Esophagus squamous epithelium (tissue), 4 donors: ENCODE measurements at regions not wholly inside any gene's neighbourhood (a gene's known extent, or its start where the extent isn't known, plus 50 kb on each side); places are given as distances from the start of the nearest gene placed in this dataset.

ENCODE experiments used
- POLR2A ChIP-seq, 4 donors: fragments of 450-650 bp; IDR thresholded peaks; one replicate each; pipeline ENCODE4 v1.6.1; 2017; ENCODE audit warnings: antibody characterized with exemption in 4 of 4, mild to moderate bottlenecking in 4 of 4, moderate library complexity in 3 of 4
- TF ChIP-seq, protein P1 (sequence below), 6 experiments: fragments of 450-650 bp in 4 of 6; fragments of 200-600 bp in 2 of 6; sonication (generic) in 2 of 6; IDR thresholded peaks; one replicate each; pipeline ENCODE4 v1.5.1; 2016 to 2019; ENCODE audit warnings: antibody characterized with exemption in 6 of 6, mild to moderate bottlenecking in 4 of 6, moderate library complexity in 4 of 6

DNA sequence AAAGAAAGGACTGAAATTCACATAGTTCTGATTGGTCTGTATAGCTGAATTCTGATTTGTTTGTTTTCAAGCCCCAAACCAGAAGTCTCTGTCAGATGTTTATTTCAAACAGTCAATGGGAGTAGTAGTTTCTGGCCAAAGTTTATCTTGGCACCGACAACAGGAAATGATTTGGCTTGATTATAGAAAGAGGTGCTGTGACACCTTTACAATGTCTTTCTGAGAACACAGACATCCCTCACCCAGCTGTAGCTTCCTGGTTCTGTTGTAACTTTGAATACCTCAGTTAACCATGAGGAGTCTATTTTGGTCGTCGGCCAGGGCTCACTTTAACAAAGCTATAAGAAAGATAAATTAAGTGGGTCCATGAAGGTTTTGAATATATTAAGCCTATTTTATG lies 545.0 kb upstream of the ZNF804A start:
- TF ChIP-seq, protein P1, sequence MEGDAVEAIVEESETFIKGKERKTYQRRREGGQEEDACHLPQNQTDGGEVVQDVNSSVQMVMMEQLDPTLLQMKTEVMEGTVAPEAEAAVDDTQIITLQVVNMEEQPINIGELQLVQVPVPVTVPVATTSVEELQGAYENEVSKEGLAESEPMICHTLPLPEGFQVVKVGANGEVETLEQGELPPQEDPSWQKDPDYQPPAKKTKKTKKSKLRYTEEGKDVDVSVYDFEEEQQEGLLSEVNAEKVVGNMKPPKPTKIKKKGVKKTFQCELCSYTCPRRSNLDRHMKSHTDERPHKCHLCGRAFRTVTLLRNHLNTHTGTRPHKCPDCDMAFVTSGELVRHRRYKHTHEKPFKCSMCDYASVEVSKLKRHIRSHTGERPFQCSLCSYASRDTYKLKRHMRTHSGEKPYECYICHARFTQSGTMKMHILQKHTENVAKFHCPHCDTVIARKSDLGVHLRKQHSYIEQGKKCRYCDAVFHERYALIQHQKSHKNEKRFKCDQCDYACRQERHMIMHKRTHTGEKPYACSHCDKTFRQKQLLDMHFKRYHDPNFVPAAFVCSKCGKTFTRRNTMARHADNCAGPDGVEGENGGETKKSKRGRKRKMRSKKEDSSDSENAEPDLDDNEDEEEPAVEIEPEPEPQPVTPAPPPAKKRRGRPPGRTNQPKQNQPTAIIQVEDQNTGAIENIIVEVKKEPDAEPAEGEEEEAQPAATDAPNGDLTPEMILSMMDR (IDR thresholded peaks at IDR 0.05): no peak
- TF ChIP-seq POLR2A (IDR thresholded peaks at IDR 0.05): no peak
